IPS DF 6.9 (cell line): ENCODE measurements at regions not wholly inside any gene's neighbourhood (a gene's known extent, or its start where the extent isn't known, plus 50 kb on each side); places are given as distances from the start of the nearest gene placed in this dataset.

Source experiments
- DNase-seq: peaks from one replicate; pipeline ENCODE4 v3.0.0-alpha.2; 2013; ENCODE audit warnings: low read depth, low spot score
- H3K27ac ChIP-seq: one replicate; pipeline ENCODE4 v1.5.1; 2013; ENCODE audit warnings: low read length, control low read depth
- H3K27me3 ChIP-seq: 2 replicates; pipeline ENCODE4 v1.6.1; 2013; ENCODE audit warnings: mild to moderate bottlenecking, low read length; ENCODE audit not compliant: control insufficient read depth, insufficient read depth
- H3K36me3 ChIP-seq: 2 replicates; pipeline ENCODE4 v1.6.1; 2013; ENCODE audit warnings: low read length; ENCODE audit not compliant: control insufficient read depth, insufficient read depth
- H3K4me1 ChIP-seq: 2 replicates; pipeline ENCODE4 v1.6.1; 2013; ENCODE audit warnings: low read length; ENCODE audit not compliant: control insufficient read depth, insufficient read depth
- H3K4me3 ChIP-seq: 2 replicates; pipeline ENCODE4 v1.5.1; 2013; ENCODE audit warnings: mild to moderate bottlenecking, low read length
- H3K9me3 ChIP-seq: 2 replicates; pipeline ENCODE4 v1.6.1; 2013; ENCODE audit warnings: low read length, inconsistent platforms; ENCODE audit not compliant: control insufficient read depth, insufficient read depth
- WGBS: extraction: QIAGEN DNeasy Blood & Tissue Kit; methylation state at CpG from one replicate; pipeline ENCODE4 v1.1.7; 2013; ENCODE audit warnings: mixed read lengths, missing lambda C conversion rate; ENCODE audit not compliant: insufficient read length, insufficient coverage; 5-methylcytosine and 5-hydroxymethylcytosine counted together

GRCh38 chr14:86196471-86196870 lies 666.5 kb downstream of the FLRT2 start:
- H3K27ac ChIP-seq = no peak overlapping the region
- DNase-seq = no peak
- no peaks in the 10 kb centered on the region for H3K9me3 ChIP-seq
- H3K4me3 ChIP-seq = no peak overlapping the region
- H3K27me3 ChIP-seq = no peaks in the 10 kb centered on the region
- no CpG with 5 or more reads among the region's 4 CpGs for WGBS
- no peaks in the 10 kb centered on the region for H3K4me1 ChIP-seq
- no peaks in the 10 kb centered on the region for H3K36me3 ChIP-seq

DNA sequence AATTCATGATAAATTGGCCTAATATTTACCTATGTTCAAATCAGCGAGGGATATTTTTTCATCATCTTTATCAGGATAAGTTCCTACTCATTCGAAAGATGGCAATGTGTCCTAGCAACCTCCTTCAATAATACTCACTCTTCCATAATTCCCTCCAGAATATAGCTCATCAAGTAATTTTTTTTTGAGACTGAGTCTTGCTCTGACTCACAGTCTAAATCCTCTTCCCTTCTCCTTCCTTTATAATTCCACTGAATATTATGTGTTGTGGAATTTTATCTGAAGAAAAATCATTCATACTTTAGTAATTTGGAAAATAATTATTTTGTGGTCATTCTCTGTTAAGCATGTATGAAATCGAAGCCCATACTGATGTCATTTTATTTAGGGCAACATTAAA lies 663.8 kb downstream of the FLRT2 start:
- no peaks in the 10 kb centered on the region for H3K4me1 ChIP-seq
- WGBS = no CpG with 5 or more reads among the region's 3 CpGs
- no peaks in the 10 kb centered on the region for H3K36me3 ChIP-seq
- DNase-seq = no peak
- no peaks in the 10 kb centered on the region for H3K9me3 ChIP-seq
- H3K4me3 ChIP-seq = no peak overlapping the region
- H3K27ac ChIP-seq = no peak overlapping the region
- H3K27me3 ChIP-seq = no peaks in the 10 kb centered on the region

DNA sequence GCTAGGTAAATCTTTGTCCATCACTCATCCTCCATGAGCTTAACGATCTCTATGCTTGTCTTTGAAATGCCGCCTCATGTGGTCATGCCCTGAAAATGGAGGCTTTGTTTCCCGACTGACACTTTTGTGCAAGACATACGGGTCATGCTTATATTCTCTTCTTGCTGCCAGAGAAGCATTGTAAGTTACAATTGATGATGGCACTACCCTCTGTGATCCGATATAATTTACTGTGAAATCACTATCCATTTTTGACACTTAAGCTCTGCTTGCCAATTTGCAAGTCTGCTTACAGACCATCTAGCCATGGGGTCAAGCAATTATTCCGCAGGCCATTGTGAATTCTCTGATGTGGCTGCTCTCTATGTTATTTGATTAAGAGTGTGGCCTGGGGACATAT lies 650.0 kb downstream of the FLRT2 start:
- Histone ChIP-seq H3K4me3 (no peak overlapping the region), H3K27me3 (no peaks in the 10 kb centered on the region), H3K36me3 (no peaks in the 10 kb centered on the region), H3K4me1 (no peaks in the 10 kb centered on the region), H3K27ac (no peak overlapping the region), H3K9me3 (no peaks in the 10 kb centered on the region)
- WGBS = no CpG with 5 or more reads among the region's 6 CpGs
- DNase-seq = no peak

DNA sequence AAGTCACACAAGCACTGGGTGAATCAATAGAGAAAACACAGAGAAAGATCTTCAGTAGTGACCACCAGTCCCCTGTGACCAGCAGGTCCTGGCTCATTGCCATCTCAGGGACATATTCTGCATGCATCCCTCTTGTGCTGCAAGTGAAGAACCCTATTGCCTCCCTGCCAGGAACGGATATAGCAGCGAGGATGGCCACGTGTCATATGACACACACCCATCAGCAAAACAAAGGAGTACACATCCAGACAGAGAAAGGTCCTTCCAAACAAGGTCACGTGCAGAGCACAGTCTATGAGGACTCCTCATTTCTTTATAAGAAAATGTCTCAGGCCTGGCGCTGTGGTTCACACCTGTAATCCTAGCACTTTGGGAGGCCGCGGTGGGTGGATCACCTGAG lies 638.4 kb downstream of the FLRT2 start:
- no CpG with 5 or more reads among the region's 7 CpGs for WGBS
- Histone ChIP-seq H3K4me3 (no peak overlapping the region), H3K4me1 (no peaks in the 10 kb centered on the region), H3K27ac (no peak overlapping the region), H3K9me3 (no peaks in the 10 kb centered on the region), H3K36me3 (no peaks in the 10 kb centered on the region), H3K27me3 (no peaks in the 10 kb centered on the region)
- DNase-seq = no peak

- Histone ChIP-seq H3K27me3 (no peaks in the 10 kb centered on the region), H3K4me3 (no peak overlapping the region), H3K27ac (no peak overlapping the region), H3K4me1 (no peaks in the 10 kb centered on the region), H3K36me3 (no peaks in the 10 kb centered on the region), H3K9me3 (no peaks in the 10 kb centered on the region)
- WGBS = no CpG with 5 or more reads among the region's 2 CpGs
- DNase-seq = no peak
Measured at GRCh38 chr14:86166541-86166940, 636.6 kb downstream of the FLRT2 start.

DNA sequence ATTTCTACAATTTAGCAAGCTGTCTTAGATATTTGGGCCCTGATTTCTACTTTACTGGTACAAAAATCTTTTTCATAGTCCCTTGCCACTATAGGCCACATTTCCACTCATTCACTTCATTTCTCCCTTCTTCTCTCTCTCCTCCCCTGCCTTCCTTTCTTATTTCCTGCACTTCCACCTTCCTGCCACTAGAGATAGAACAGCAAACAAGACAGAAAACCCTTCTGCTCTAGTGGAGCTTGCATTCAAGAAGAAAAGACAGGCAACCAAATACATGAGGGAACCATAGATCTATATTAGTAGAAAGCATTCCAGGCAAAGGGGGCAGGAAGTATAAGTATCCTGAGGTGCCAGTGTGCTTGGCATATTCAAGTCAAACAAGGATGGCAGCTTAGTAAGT lies 623.5 kb downstream of the FLRT2 start:
- DNase-seq = no peak
- Histone ChIP-seq H3K4me1 (no peaks in the 10 kb centered on the region), H3K27ac (no peak overlapping the region), H3K36me3 (no peaks in the 10 kb centered on the region), H3K9me3 (no peaks in the 10 kb centered on the region), H3K27me3 (no peaks in the 10 kb centered on the region), H3K4me3 (no peak overlapping the region)

GRCh38 chr14:86143248-86143647 lies 613.3 kb downstream of the FLRT2 start:
- DNase-seq = no peak
- Histone ChIP-seq H3K4me1 (no peaks in the 10 kb centered on the region), H3K36me3 (no peaks in the 10 kb centered on the region), H3K4me3 (no peak overlapping the region), H3K9me3 (no peaks in the 10 kb centered on the region), H3K27ac (no peak overlapping the region), H3K27me3 (no peaks in the 10 kb centered on the region)
- WGBS = no CpG with 5 or more reads among the region's 1 CpG

DNA sequence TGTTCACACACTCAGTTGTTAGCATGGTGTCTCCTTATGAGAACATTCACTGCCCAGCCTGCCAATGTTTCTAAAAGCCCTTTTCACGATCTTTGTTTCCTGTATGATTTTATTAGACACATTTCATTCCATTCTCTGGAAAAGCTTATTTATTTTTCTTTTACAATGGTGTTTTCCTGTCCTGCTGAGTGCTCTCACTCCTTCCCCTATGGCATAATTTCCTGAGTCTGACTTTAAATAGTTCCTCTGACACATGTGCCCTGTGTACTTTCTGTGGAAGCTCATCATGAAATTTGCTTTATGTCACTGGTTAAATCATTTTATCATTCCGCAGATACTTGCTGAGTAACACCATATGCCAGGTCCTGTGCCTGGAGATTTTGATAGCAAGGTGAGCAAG lies 612.0 kb downstream of the FLRT2 start:
- WGBS = no CpG with 5 or more reads among the region's 2 CpGs
- DNase-seq = no peak
- H3K4me1 ChIP-seq = no peaks in the 10 kb centered on the region
- H3K27ac ChIP-seq = no peak overlapping the region
- no peaks in the 10 kb centered on the region for H3K9me3 ChIP-seq
- H3K4me3 ChIP-seq = no peak overlapping the region
- H3K27me3 ChIP-seq = no peaks in the 10 kb centered on the region
- H3K36me3 ChIP-seq = no peaks in the 10 kb centered on the region

DNA sequence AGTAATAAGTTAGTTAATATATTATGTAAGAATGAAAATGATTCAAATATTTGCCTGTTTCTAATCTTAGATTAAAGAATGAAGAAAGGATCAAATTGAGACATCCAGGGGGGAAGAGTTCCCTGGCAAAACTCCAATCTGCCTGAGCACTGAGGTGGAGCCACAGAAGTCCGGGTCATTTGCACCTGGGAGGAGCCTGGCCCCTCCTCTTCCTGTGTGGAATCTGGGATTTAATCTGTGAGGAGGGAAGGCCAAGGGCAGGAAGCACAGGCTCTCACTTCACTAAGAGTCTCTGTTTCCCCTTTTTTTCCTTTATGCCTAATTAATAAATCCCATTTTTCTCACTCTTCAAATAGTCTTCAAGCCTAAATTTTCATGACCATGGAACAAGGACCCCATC lies 599.5 kb downstream of the FLRT2 start:
- H3K36me3 ChIP-seq = no peaks in the 10 kb centered on the region
- H3K27ac ChIP-seq = no peak overlapping the region
- H3K4me3 ChIP-seq = no peak overlapping the region
- WGBS = no CpG with 5 or more reads among the region's 1 CpG
- H3K4me1 ChIP-seq = no peaks in the 10 kb centered on the region
- no peak for DNase-seq
- H3K9me3 ChIP-seq = no peaks in the 10 kb centered on the region
- H3K27me3 ChIP-seq = no peaks in the 10 kb centered on the region

DNA sequence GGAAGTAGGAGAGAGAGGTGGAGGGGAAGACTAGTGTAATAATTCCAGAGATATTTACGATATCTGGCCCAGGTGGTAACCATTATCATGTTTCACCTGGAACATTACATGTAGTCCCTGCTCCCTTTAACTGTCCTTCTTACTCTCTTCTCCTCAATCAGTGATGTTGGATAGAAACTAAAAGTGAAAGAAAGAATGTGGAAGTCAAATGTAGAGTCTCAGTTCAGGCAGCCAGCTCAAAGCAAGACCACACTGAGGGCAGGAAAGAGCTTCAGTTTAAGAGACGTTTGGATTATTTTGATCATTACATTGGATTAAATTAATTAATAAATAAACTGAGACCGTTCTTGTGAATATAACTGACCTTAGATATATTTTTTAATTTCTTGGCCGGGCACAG lies 594.4 kb downstream of the FLRT2 start:
- Histone ChIP-seq H3K4me3 (no peak overlapping the region), H3K4me1 (no peaks in the 10 kb centered on the region), H3K27ac (no peak overlapping the region), H3K9me3 (no peaks in the 10 kb centered on the region), H3K27me3 (no peaks in the 10 kb centered on the region), H3K36me3 (no peaks in the 10 kb centered on the region)
- no CpG with 5 or more reads among the region's 4 CpGs for WGBS
- DNase-seq = no peak

- H3K27me3 ChIP-seq = no peaks in the 10 kb centered on the region
- WGBS = no CpG with 5 or more reads among the region's 1 CpG
- no peaks in the 10 kb centered on the region for H3K36me3 ChIP-seq
- no peak for DNase-seq
- no peak overlapping the region for H3K27ac ChIP-seq
- no peaks in the 10 kb centered on the region for H3K9me3 ChIP-seq
- H3K4me1 ChIP-seq = no peaks in the 10 kb centered on the region
- no peak overlapping the region for H3K4me3 ChIP-seq
Measured at GRCh38 chr14:86115972-86116371, 586.0 kb downstream of the FLRT2 start.
